ENCODE measurements at regions not wholly inside any gene's neighbourhood (a gene's known extent, or its start where the extent isn't known, plus 50 kb on each side); places are given as distances from the start of the nearest gene placed in this dataset.

- ChIA-PET POLR2A (no interaction called here), SMC1A (ENCODE audit: uncharacterized antibody, unreplicated experiment) (no interaction called here), RAD21 (ENCODE audit: unreplicated experiment) (no interaction called here), CTCF (no interaction called here)
- no peaks in the 10 kb centered on the region for H4K20me1 ChIP-seq (ENCODE audit: control insufficient read depth, insufficient read depth)
- H3K4me3 ChIP-seq: no peak overlapping the region
- FAIRE-seq (no peak), DNase-seq (ENCODE audit: low read depth, low spot score) (no peak), ATAC-seq (no peak)
- no peak overlapping the region for H3K4me2 ChIP-seq (ENCODE audit: control insufficient read depth, insufficient read depth)
- no peaks in the 10 kb centered on the region for H3K79me2 ChIP-seq (ENCODE audit: control insufficient read depth, insufficient read depth, low read length)
- H3K4me1 ChIP-seq (ENCODE audit: control insufficient read depth, insufficient read depth, low read length): no peaks in the 10 kb centered on the region
- H3K9ac ChIP-seq (ENCODE audit: control insufficient read depth, insufficient read depth, low read length): no peak overlapping the region
- no peaks in the 10 kb centered on the region for H3K36me3 ChIP-seq (ENCODE audit: control insufficient read depth in 2 of 2, insufficient read depth in 2 of 2, low read length in 1 of 2)
- no peaks in the 10 kb centered on the region; the same call in 2 of the 3 replicates for H3K9me3 ChIP-seq (replicated peaks; ENCODE audit: control insufficient read depth, insufficient read depth, low read length)
- no TSS peak for BruUV-seq (replicated peaks)
- H2AFZ ChIP-seq (ENCODE audit: control insufficient read depth, low read depth, low read length): no peak overlapping the region
- H3K27me3 ChIP-seq (replicated peaks in 1 of 2; ENCODE audit: control insufficient read depth in 2 of 2, insufficient read depth in 2 of 2, low read length in 1 of 2): no peaks in the 10 kb centered on the region
- intact Hi-C loops (cut with micrococcal nuclease; ENCODE audit: unreplicated experiment): no loop called here
- in situ Hi-C loops (cut with MboI): no loop called here
- WGBS (ENCODE audit: insufficient coverage, insufficient replicate concordance, low lambda C conversion rate, missing lambda C conversion rate): 96% methylated on average over 2 of the region's 2 CpGs
- TF ChIP-seq ZBED1 (IDR thresholded peaks at IDR 0.05; ENCODE audit: borderline replicate concordance) (no peak), YY1 (IDR thresholded peaks at IDR 0.05; ENCODE audit: low read depth, low read length) (no peak), SMAD5 (IDR thresholded peaks at IDR 0.05; ENCODE audit: low read depth) (no peak), PAX5 (IDR thresholded peaks at IDR 0.05; ENCODE audit: borderline replicate concordance, low read depth, low read length) (no peak), KAT2A (conservative IDR thresholded peaks at IDR 0.05; ENCODE audit: control insufficient read depth, low read depth, low read length) (no peak), CREM (IDR thresholded peaks at IDR 0.05; ENCODE audit: low read depth) (no peak), MTA2 (IDR thresholded peaks at IDR 0.05; ENCODE audit: low read depth) (no peak), RB1 (IDR thresholded peaks at IDR 0.05; ENCODE audit: borderline replicate concordance) (no peak), ZNF217 (IDR thresholded peaks at IDR 0.05) (no peak), USF1 (IDR thresholded peaks at IDR 0.05; ENCODE audit: borderline replicate concordance, extremely low read length, insufficient read depth, low read depth, low read length) (no peak), BCL11A (IDR thresholded peaks at IDR 0.05; ENCODE audit: low read depth, low read length) (no peak)
- no peak overlapping the region for H3K27ac ChIP-seq (ENCODE audit: control insufficient read depth, insufficient read depth)
Measured at GRCh38 chr1:195141294-195141693, 1466.9 kb downstream of the KCNT2 start.
